Right lobe of liver (tissue), 4 donors: ENCODE measurements at regions not wholly inside any gene's neighbourhood (a gene's known extent, or its start where the extent isn't known, plus 50 kb on each side); places are given as distances from the start of the nearest gene placed in this dataset.

Experiments
- POLR2A ChIP-seq: fragments of 450-650 bp; IDR thresholded peaks from one replicate; pipeline ENCODE4 v1.6.1; 2017; ENCODE audit warnings: antibody characterized with exemption, mild to moderate bottlenecking
- TF ChIP-seq, protein P1 (sequence below), 4 donors: fragments of 200-600 bp in 3 of 4; fragments of 450-650 bp in 1 of 4; IDR thresholded peaks; one replicate each; pipeline versions ENCODE4 v1.5.1 to v1.8.0; 2016 to 2022; ENCODE audit warnings: antibody characterized with exemption in 4 of 4, mild to moderate bottlenecking in 2 of 4
- donor health status: DM: no; HTN: no; CAD: no.
- donor health status: DM: no; HTN: no; CAD: no.
- donor health status: DM: no; HTN: yes; CAD: no.

DNA sequence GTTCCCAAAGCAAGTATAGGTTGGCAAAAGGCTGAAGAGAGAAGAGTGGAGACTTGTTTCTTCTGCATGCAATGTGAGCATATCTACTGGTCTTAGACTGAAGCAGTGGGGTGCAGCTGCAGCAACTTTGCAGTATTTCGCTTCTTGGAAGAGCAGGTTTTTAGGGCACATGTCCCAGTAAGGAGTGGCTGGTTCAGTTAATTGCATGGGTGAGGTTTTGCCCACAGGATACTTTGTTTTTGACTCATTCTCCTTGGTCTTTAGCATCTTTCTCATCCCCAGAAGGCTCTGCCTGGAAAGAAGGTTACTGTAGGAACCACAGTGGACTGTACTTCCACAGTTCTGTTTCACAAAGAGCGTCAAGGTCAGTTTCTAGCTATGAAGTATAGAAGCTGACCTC, 68.0 kb upstream of the NR3C2 start:
- no peak for TF ChIP-seq POLR2A
- TF ChIP-seq, protein P1, sequence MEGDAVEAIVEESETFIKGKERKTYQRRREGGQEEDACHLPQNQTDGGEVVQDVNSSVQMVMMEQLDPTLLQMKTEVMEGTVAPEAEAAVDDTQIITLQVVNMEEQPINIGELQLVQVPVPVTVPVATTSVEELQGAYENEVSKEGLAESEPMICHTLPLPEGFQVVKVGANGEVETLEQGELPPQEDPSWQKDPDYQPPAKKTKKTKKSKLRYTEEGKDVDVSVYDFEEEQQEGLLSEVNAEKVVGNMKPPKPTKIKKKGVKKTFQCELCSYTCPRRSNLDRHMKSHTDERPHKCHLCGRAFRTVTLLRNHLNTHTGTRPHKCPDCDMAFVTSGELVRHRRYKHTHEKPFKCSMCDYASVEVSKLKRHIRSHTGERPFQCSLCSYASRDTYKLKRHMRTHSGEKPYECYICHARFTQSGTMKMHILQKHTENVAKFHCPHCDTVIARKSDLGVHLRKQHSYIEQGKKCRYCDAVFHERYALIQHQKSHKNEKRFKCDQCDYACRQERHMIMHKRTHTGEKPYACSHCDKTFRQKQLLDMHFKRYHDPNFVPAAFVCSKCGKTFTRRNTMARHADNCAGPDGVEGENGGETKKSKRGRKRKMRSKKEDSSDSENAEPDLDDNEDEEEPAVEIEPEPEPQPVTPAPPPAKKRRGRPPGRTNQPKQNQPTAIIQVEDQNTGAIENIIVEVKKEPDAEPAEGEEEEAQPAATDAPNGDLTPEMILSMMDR (IDR thresholded peaks at IDR 0.05): no peak
